Liver (tissue), 3 donors: ENCODE measurements at regions not wholly inside any gene's neighbourhood (a gene's known extent, or its start where the extent isn't known, plus 50 kb on each side); places are given as distances from the start of the nearest gene placed in this dataset.
"Not testable (repeated sequence)": the region's sequence is repeated elsewhere in the genome, so short reads cannot be mapped to it uniquely, and the experiment has no call there.

Experiments
- TAF1 ChIP-seq: conservative IDR thresholded peaks from 2 replicates; pipeline ENCODE4 v1.6.1; 2016; ENCODE audit warnings: antibody characterized with exemption, mild to moderate bottlenecking
- TF ChIP-seq, protein P1 (sequence below): fragments of 150-350 bp; IDR thresholded peaks from 2 replicates; pipeline ENCODE4 v1.5.1; 2017; ENCODE audit warnings: improper control_type of control experiment, low read depth, low read length; ENCODE audit not compliant: missing input control
- donor health status: healthy.
- donor health status: healthy.

GRCh38 chr1:14279891-14280290, 318.6 kb upstream of the KAZN start:
- TF ChIP-seq, protein P1, sequence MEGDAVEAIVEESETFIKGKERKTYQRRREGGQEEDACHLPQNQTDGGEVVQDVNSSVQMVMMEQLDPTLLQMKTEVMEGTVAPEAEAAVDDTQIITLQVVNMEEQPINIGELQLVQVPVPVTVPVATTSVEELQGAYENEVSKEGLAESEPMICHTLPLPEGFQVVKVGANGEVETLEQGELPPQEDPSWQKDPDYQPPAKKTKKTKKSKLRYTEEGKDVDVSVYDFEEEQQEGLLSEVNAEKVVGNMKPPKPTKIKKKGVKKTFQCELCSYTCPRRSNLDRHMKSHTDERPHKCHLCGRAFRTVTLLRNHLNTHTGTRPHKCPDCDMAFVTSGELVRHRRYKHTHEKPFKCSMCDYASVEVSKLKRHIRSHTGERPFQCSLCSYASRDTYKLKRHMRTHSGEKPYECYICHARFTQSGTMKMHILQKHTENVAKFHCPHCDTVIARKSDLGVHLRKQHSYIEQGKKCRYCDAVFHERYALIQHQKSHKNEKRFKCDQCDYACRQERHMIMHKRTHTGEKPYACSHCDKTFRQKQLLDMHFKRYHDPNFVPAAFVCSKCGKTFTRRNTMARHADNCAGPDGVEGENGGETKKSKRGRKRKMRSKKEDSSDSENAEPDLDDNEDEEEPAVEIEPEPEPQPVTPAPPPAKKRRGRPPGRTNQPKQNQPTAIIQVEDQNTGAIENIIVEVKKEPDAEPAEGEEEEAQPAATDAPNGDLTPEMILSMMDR: not testable (repeated sequence)
- TF ChIP-seq TAF1: not testable (repeated sequence)
